Astrocyte (in vitro differentiated cells and primary cell): ENCODE measurements at regions not wholly inside any gene's neighbourhood (a gene's known extent, or its start where the extent isn't known, plus 50 kb on each side); places are given as distances from the start of the nearest gene placed in this dataset.

Experiments
- DNase-seq: peaks from one replicate; pipeline ENCODE4 v3.0.0-alpha.2; 2010; ENCODE audit warnings: low read depth
- FAIRE-seq: peaks from 2 replicates; lab custom pipeline; 2011; peaks lifted over from hg19 to GRCh38; lab: Jason Lieb, UNC
- H2AFZ ChIP-seq: 2 replicates; pipeline ENCODE4 v1.6.0; 2012; ENCODE audit warnings: low read depth, low read length, inconsistent platforms
- H3K27ac ChIP-seq: 2 replicates; pipeline ENCODE4 v1.5.1; 2011; ENCODE audit warnings: low read depth, low read length, inconsistent platforms
- H3K27me3 ChIP-seq: 2 replicates; pipeline ENCODE4 v1.6.0; 2011; ENCODE audit warnings: low read length, inconsistent platforms; ENCODE audit not compliant: insufficient read depth
- H3K36me3 ChIP-seq: 2 replicates; pipeline ENCODE4 v1.5.1; 2011; ENCODE audit warnings: low read length, inconsistent platforms; ENCODE audit not compliant: insufficient read depth
- H3K4me1 ChIP-seq: 2 replicates; pipeline ENCODE4 v1.5.1; 2011; ENCODE audit warnings: low read length, inconsistent platforms; ENCODE audit not compliant: insufficient read depth
- H3K4me2 ChIP-seq: 2 replicates; pipeline ENCODE4 v1.6.0; 2012; ENCODE audit warnings: low read length, inconsistent platforms
- H3K4me3 ChIP-seq: 2 replicates; pipeline ENCODE4 v1.5.1; 2011; ENCODE audit warnings: low read depth, mild to moderate bottlenecking, low read length, inconsistent platforms; ENCODE audit not compliant: insufficient read depth
- H3K79me2 ChIP-seq: 2 replicates; pipeline ENCODE4 v1.6.0; 2012; ENCODE audit warnings: mild to moderate bottlenecking, low read length, inconsistent platforms; ENCODE audit not compliant: insufficient read depth
- H3K9ac ChIP-seq: 2 replicates; pipeline ENCODE4 v1.6.0; 2012; ENCODE audit warnings: mild to moderate bottlenecking, low read length, inconsistent platforms
- H3K9me3 ChIP-seq: 2 replicates; pipeline ENCODE4 v1.5.1; 2012; ENCODE audit warnings: low read depth, mild to moderate bottlenecking, low read length, inconsistent platforms; ENCODE audit not compliant: insufficient read depth
- H4K20me1 ChIP-seq: 2 replicates; pipeline ENCODE4 v1.6.0; 2012; ENCODE audit warnings: low read length, inconsistent platforms; ENCODE audit not compliant: insufficient read depth
- H3K27ac Mint-ChIP-seq: one replicate; pipeline ENCODE4 v1.8.0; 2021; ENCODE audit warnings: mild to moderate bottlenecking, mixed read lengths; ENCODE audit not compliant: unreplicated experiment
- H3K27me3 Mint-ChIP-seq: one replicate; pipeline ENCODE4 v1.8.0; 2021; ENCODE audit warnings: low read depth, mixed read lengths; ENCODE audit not compliant: unreplicated experiment
- H3K36me3 Mint-ChIP-seq: one replicate; pipeline ENCODE4 v1.8.0; 2021; ENCODE audit warnings: low read depth, mixed read lengths; ENCODE audit not compliant: unreplicated experiment
- H3K4me1 Mint-ChIP-seq: one replicate; pipeline ENCODE4 v1.8.0; 2021; ENCODE audit warnings: low read depth, mixed read lengths; ENCODE audit not compliant: unreplicated experiment
- H3K4me3 Mint-ChIP-seq: one replicate; pipeline ENCODE4 v1.8.0; 2021; ENCODE audit warnings: mild to moderate bottlenecking, moderate library complexity, mixed read lengths; ENCODE audit not compliant: unreplicated experiment
- H3K9me3 Mint-ChIP-seq: one replicate; pipeline ENCODE4 v1.8.0; 2021; ENCODE audit warnings: mild to moderate bottlenecking, mixed read lengths; ENCODE audit not compliant: unreplicated experiment
- EZH2 ChIP-seq: IDR thresholded peaks from 2 replicates; pipeline ENCODE4 v1.6.1; 2012; ENCODE audit warnings: mild to moderate bottlenecking, low read length, inconsistent platforms; ENCODE audit not compliant: insufficient read depth
- TF ChIP-seq, protein P1 (sequence below): IDR thresholded peaks from 2 replicates; pipeline ENCODE4 v1.5.1; 2011; ENCODE audit warnings: low read depth, mild to moderate bottlenecking, inconsistent platforms, low read length, moderate library complexity; ENCODE audit not compliant: insufficient read depth

DNA sequence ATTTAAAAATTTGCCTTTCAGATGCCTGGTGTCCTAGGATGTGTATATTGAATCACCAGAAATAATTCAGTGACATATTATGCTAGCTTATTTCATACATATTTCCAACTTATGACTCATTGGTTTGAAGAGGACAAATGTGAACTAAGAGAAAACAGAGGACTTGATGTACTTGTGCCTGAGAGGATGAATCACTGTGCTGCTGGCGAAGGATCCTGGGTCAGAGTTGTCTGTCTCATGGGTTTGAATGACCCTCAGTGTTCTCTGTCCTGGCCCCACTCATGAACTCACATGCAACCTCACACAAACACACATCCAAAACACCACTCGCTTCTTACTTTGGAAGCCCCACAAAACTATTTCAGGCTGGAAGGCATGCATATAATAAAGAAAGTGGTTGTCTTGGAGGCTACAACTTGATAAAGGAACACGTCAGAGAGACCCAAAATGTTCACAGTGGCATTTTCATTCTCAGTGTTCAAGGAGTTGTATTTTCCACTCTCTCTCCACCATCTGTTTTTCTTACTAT, 129.0 kb upstream of the SPRY2 start:
- FAIRE-seq, result peak; percentile 43
- no peaks in the 10 kb centered on the region for H3K79me2 ChIP-seq
- H3K9ac ChIP-seq, result no peak overlapping the region
- H3K27me3 ChIP-seq, result no peaks in the 10 kb centered on the region
- peak; percentile 78 for DNase-seq
- peak overlapping the region; percentile 42 for H3K4me2 ChIP-seq
- H3K27ac Mint-ChIP-seq, result no peak overlapping the region
- H3K27me3 Mint-ChIP-seq, result no peaks in the 10 kb centered on the region
- peaks cover 2% of the 10 kb centered on the region for H3K9me3 Mint-ChIP-seq
- H3K4me3 ChIP-seq, result no peak overlapping the region
- H3K4me3 Mint-ChIP-seq, result no peak overlapping the region
- H3K36me3 Mint-ChIP-seq, result no peaks in the 10 kb centered on the region
- no peaks in the 10 kb centered on the region for H3K9me3 ChIP-seq
- H3K27ac ChIP-seq, result peak overlapping the region; percentile 8
- no peaks in the 10 kb centered on the region for H3K36me3 ChIP-seq
- H3K4me1 Mint-ChIP-seq, result peaks cover 17% of the 10 kb centered on the region
- H4K20me1 ChIP-seq, result no peaks in the 10 kb centered on the region
- no peak for TF ChIP-seq EZH2
- H2AFZ ChIP-seq, result no peak overlapping the region
- H3K4me1 ChIP-seq, result peaks cover 9% of the 10 kb centered on the region

DNA sequence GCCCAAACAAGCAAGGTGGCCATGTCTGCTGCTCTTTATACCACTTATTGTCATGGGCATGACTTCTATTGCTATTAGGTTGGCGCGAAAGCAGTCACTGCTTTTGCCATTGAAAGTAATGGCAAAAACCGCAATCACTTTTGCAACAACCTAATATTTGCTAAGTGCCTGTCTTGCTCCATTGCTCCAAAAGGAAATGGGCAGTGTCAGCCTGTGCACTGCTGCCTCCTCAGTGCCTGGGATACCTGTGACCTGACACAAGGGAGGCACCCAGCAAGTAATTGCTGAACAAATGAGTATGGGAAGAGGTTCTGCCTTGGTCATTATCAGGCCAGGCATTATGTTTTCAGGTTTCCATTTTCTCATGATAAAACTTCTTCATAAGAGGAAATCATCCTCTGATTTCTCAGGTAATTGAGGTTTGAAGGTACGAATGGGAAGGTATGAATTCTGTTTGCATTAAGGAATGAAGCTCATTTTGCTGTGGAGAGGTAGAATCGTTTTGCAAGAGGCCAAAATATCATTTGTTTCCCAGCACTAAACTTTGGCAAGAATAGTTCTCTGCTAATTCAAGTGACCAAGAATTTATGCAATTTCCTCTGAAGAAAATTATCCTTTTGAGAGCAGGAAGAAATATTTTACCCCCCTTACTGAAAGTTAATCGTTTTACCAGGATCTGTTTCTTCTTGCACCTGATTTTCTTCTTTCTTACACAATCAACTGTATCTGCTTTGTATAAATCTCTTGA, 128.4 kb upstream of the SPRY2 start:
- Histone ChIP-seq H3K27ac (no peak overlapping the region), H3K79me2 (no peaks in the 10 kb centered on the region), H3K4me2 (peak overlapping the region; percentile 42), H3K4me1 (peaks cover 9% of the 10 kb centered on the region), H3K9ac (no peak overlapping the region), H3K36me3 (no peaks in the 10 kb centered on the region), H3K4me3 (no peak overlapping the region), H3K9me3 (no peaks in the 10 kb centered on the region), H2AFZ (no peak overlapping the region), H4K20me1 (no peaks in the 10 kb centered on the region), H3K27me3 (no peaks in the 10 kb centered on the region)
- Mint-ChIP-seq H3K4me3 (no peak overlapping the region), H3K27me3 (no peaks in the 10 kb centered on the region), H3K36me3 (no peaks in the 10 kb centered on the region), H3K9me3 (peaks cover 2% of the 10 kb centered on the region), H3K4me1 (peaks cover 17% of the 10 kb centered on the region), H3K27ac (no peak overlapping the region)
- no peak for TF ChIP-seq EZH2
- TF ChIP-seq, protein P1, sequence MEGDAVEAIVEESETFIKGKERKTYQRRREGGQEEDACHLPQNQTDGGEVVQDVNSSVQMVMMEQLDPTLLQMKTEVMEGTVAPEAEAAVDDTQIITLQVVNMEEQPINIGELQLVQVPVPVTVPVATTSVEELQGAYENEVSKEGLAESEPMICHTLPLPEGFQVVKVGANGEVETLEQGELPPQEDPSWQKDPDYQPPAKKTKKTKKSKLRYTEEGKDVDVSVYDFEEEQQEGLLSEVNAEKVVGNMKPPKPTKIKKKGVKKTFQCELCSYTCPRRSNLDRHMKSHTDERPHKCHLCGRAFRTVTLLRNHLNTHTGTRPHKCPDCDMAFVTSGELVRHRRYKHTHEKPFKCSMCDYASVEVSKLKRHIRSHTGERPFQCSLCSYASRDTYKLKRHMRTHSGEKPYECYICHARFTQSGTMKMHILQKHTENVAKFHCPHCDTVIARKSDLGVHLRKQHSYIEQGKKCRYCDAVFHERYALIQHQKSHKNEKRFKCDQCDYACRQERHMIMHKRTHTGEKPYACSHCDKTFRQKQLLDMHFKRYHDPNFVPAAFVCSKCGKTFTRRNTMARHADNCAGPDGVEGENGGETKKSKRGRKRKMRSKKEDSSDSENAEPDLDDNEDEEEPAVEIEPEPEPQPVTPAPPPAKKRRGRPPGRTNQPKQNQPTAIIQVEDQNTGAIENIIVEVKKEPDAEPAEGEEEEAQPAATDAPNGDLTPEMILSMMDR, result no peak
- DNase-seq (no peak), FAIRE-seq (no peak)

DNA sequence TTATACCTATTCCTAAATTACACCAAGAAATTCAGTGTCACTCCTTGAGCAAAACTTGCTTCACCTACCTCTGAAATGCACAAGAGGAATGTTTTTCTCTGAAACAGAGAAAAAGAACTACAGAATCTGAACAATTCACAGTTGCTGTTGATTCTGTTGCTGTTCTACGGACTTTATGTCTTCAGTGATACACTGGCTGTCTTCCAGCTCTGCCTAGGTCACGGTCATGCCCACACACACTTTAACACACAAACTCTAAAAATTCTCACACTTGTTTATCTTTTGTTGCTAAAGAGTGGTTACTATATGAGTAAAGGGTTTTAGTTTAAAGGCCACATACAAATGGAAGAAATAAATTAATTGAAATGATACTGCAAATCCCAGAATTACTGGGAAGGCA, 124.4 kb upstream of the SPRY2 start:
- no peak for TF ChIP-seq EZH2
- TF ChIP-seq, protein P1, result no peak
- Mint-ChIP-seq H3K27ac (no peak overlapping the region), H3K4me3 (no peak overlapping the region), H3K27me3 (no peaks in the 10 kb centered on the region), H3K36me3 (no peaks in the 10 kb centered on the region), H3K9me3 (peaks cover 2% of the 10 kb centered on the region), H3K4me1 (peaks cover 9% of the 10 kb centered on the region)
- H3K9ac ChIP-seq, result no peak overlapping the region
- no peak overlapping the region for H3K27ac ChIP-seq
- no peaks in the 10 kb centered on the region for H3K27me3 ChIP-seq
- no peak for DNase-seq
- peaks cover 9% of the 10 kb centered on the region for H3K4me1 ChIP-seq
- no peak for FAIRE-seq
- H4K20me1 ChIP-seq, result no peaks in the 10 kb centered on the region
- no peak overlapping the region for H3K4me3 ChIP-seq
- no peak overlapping the region for H2AFZ ChIP-seq
- no peak overlapping the region for H3K4me2 ChIP-seq
- no peaks in the 10 kb centered on the region for H3K79me2 ChIP-seq
- no peaks in the 10 kb centered on the region for H3K9me3 ChIP-seq
- H3K36me3 ChIP-seq, result no peaks in the 10 kb centered on the region
